HepG2 (cell line): ENCODE measurements at regions not wholly inside any gene's neighbourhood (a gene's known extent, or its start where the extent isn't known, plus 50 kb on each side); places are given as distances from the start of the nearest gene placed in this dataset.

ENCODE experiments used
- CTCF ChIP-seq: sonication (generic); formaldehyde crosslinking; IDR thresholded peaks from 2 replicates; pipeline ENCODE4 v1.5.0; 2020; ENCODE audit warnings: mild to moderate bottlenecking, missing genetic modification reagents, moderate library complexity
- HCFC1 ChIP-seq: fragments of 150-350 bp; IDR thresholded peaks from 2 replicates; pipeline ENCODE4 v1.6.1; 2014; ENCODE audit warnings: low read depth, low read length
- MAFK ChIP-seq, 2 experiments: IDR thresholded peaks in 1 of 2; conservative IDR thresholded peaks in 1 of 2; 2 replicates each; pipeline ENCODE4 v1.6.1; 2011; ENCODE audit warnings: improper control_type of control experiment in 2 of 2, low read length in 2 of 2
- NFE2L2 ChIP-seq: fragments of 150-350 bp; IDR thresholded peaks from 2 replicates; pipeline ENCODE4 v1.6.1; 2014; ENCODE audit warnings: low read length
- TBP ChIP-seq: sonication (generic); formaldehyde crosslinking; IDR thresholded peaks from 2 replicates; pipeline ENCODE4 v1.5.0; 2020; ENCODE audit warnings: missing genetic modification reagents
- ZNF232 ChIP-seq: sonication (generic); formaldehyde crosslinking; IDR thresholded peaks from 2 replicates; pipeline ENCODE4 v1.4.0; 2020; ENCODE audit warnings: missing genetic modification reagents, borderline replicate concordance
- ZNF670 ChIP-seq: sonication (generic); formaldehyde crosslinking; IDR thresholded peaks from 2 replicates; pipeline ENCODE4 v1.8.0; 2022; ENCODE audit warnings: mild to moderate bottlenecking, missing genetic modification reagents, borderline replicate concordance
- ZNF777 ChIP-seq: sonication (generic); formaldehyde crosslinking; IDR thresholded peaks from 2 replicates; pipeline ENCODE4 v1.4.0; 2020; ENCODE audit warnings: missing genetic modification reagents
- TF ChIP-seq, protein P1 (sequence below): sonication (generic); formaldehyde crosslinking; IDR thresholded peaks from 2 replicates; pipeline ENCODE4 v1.4.0; 2020; ENCODE audit warnings: missing genetic modification reagents, borderline replicate concordance

- TF ChIP-seq ZNF232 (no peak), HCFC1 (no peak), ZNF670 (CRISPR knock-in tag) (no peak), TBP (CRISPR knock-in tag) (no peak), ZNF777 (CRISPR knock-in tag) (no peak), CTCF (CRISPR knock-in tag) (no peak), MAFK (conservative IDR thresholded peaks at IDR 0.05 in 1 of 2, IDR thresholded peaks at IDR 0.05 in 1 of 2; ENCODE audit: low read length in 2 of 2) (no peak), NFE2L2 (no peak)
- TF ChIP-seq, protein P1, sequence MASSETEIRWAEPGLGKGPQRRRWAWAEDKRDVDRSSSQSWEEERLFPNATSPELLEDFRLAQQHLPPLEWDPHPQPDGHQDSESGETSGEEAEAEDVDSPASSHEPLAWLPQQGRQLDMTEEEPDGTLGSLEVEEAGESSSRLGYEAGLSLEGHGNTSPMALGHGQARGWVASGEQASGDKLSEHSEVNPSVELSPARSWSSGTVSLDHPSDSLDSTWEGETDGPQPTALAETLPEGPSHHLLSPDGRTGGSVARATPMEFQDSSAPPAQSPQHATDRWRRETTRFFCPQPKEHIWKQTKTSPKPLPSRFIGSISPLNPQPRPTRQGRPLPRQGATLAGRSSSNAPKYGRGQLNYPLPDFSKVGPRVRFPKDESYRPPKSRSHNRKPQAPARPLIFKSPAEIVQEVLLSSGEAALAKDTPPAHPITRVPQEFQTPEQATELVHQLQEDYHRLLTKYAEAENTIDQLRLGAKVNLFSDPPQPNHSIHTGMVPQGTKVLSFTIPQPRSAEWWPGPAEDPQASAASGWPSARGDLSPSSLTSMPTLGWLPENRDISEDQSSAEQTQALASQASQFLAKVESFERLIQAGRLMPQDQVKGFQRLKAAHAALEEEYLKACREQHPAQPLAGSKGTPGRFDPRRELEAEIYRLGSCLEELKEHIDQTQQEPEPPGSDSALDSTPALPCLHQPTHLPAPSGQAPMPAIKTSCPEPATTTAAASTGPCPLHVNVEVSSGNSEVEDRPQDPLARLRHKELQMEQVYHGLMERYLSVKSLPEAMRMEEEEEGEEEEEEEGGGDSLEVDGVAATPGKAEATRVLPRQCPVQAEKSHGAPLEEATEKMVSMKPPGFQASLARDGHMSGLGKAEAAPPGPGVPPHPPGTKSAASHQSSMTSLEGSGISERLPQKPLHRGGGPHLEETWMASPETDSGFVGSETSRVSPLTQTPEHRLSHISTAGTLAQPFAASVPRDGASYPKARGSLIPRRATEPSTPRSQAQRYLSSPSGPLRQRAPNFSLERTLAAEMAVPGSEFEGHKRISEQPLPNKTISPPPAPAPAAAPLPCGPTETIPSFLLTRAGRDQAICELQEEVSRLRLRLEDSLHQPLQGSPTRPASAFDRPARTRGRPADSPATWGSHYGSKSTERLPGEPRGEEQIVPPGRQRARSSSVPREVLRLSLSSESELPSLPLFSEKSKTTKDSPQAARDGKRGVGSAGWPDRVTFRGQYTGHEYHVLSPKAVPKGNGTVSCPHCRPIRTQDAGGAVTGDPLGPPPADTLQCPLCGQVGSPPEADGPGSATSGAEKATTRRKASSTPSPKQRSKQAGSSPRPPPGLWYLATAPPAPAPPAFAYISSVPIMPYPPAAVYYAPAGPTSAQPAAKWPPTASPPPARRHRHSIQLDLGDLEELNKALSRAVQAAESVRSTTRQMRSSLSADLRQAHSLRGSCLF (CRISPR knock-in tag), result no peak
Measured at GRCh38 chr1:201694608-201695335, 134.2 kb upstream of the IPO9 start.
